GM18909 (cell line): ENCODE measurements at regions not wholly inside any gene's neighbourhood (a gene's known extent, or its start where the extent isn't known, plus 50 kb on each side); places are given as distances from the start of the nearest gene placed in this dataset.

Source experiments
- ATAC-seq: cut with Tn5 transposase; IDR thresholded peaks from one replicate; pipeline ENCODE4 v1.9.1; 2021; ENCODE audit warnings: mild to moderate bottlenecking; ENCODE audit not compliant: unreplicated experiment, poor library complexity

GRCh38 chr2:33671198-33671597 lies 72.1 kb upstream of the FAM98A start:
- ATAC-seq = no peak

- ATAC-seq = no peak
Measured at GRCh38 chr2:33670392-33670937, 71.4 kb upstream of the FAM98A start.

GRCh38 chr2:33666879-33667278 lies 67.8 kb upstream of the FAM98A start:
- no peak for ATAC-seq

GRCh38 chr2:33665039-33665438 lies 65.9 kb upstream of the FAM98A start:
- ATAC-seq = no peak

- no peak for ATAC-seq
Measured at GRCh38 chr2:33660416-33661123, 61.5 kb upstream of the FAM98A start.

GRCh38 chr2:33655626-33656320 lies 56.7 kb upstream of the FAM98A start:
- no peak for ATAC-seq

GRCh38 chr2:33652830-33653229 lies 53.7 kb upstream of the FAM98A start:
- ATAC-seq = no peak

- ATAC-seq = no peak
Measured at GRCh38 chr2:33650171-33650570, 51.1 kb upstream of the FAM98A start.
